ENCODE measurements at regions not wholly inside any gene's neighbourhood (a gene's known extent, or its start where the extent isn't known, plus 50 kb on each side); places are given as distances from the start of the nearest gene placed in this dataset.

GRCh38 chr3:101979033-101979432, 129.7 kb downstream of the NFKBIZ start:
- TF ChIP-seq CTCF (IDR thresholded peaks at IDR 0.05; ENCODE audit: control insufficient read depth, extremely low read depth, insufficient read depth) = no peak
- DNase-seq (ENCODE audit: low read depth) = no peak
- H3K4me3 ChIP-seq (ENCODE audit: low read depth, low read length) = no peak overlapping the region

GRCh38 chr3:101984356-101984755, 135.0 kb downstream of the NFKBIZ start:
- DNase-seq (ENCODE audit: low read depth) = no peak
- TF ChIP-seq CTCF (IDR thresholded peaks at IDR 0.05; ENCODE audit: control insufficient read depth, extremely low read depth, insufficient read depth) = no peak
- H3K4me3 ChIP-seq (ENCODE audit: low read depth, low read length) = no peak overlapping the region

- no peak overlapping the region for H3K4me3 ChIP-seq (ENCODE audit: low read depth, low read length)
- no peak for DNase-seq (ENCODE audit: low read depth)
- no peak for TF ChIP-seq CTCF (IDR thresholded peaks at IDR 0.05; ENCODE audit: control insufficient read depth, extremely low read depth, insufficient read depth)
Measured at GRCh38 chr3:101988596-101988995, 139.3 kb downstream of the NFKBIZ start.

- no peak for TF ChIP-seq CTCF (IDR thresholded peaks at IDR 0.05; ENCODE audit: control insufficient read depth, extremely low read depth, insufficient read depth)
- no peak overlapping the region for H3K4me3 ChIP-seq (ENCODE audit: low read depth, low read length)
- no peak for DNase-seq (ENCODE audit: low read depth)
Measured at GRCh38 chr3:101989578-101990200, 140.4 kb downstream of the NFKBIZ start.

GRCh38 chr3:101992863-101993262, 143.5 kb downstream of the NFKBIZ start:
- DNase-seq (ENCODE audit: low read depth) = no peak
- no peak for TF ChIP-seq CTCF (IDR thresholded peaks at IDR 0.05; ENCODE audit: control insufficient read depth, extremely low read depth, insufficient read depth)
- no peak overlapping the region for H3K4me3 ChIP-seq (ENCODE audit: low read depth, low read length)

GRCh38 chr3:101994386-101994785, 145.1 kb downstream of the NFKBIZ start:
- no peak for DNase-seq (ENCODE audit: low read depth)
- TF ChIP-seq CTCF (IDR thresholded peaks at IDR 0.05; ENCODE audit: control insufficient read depth, extremely low read depth, insufficient read depth) = no peak
- H3K4me3 ChIP-seq (ENCODE audit: low read depth, low read length) = no peak overlapping the region

- no peak for DNase-seq (ENCODE audit: low read depth)
- H3K4me3 ChIP-seq (ENCODE audit: low read depth, low read length) = no peak overlapping the region
- TF ChIP-seq CTCF (IDR thresholded peaks at IDR 0.05; ENCODE audit: control insufficient read depth, extremely low read depth, insufficient read depth) = no peak
Measured at GRCh38 chr3:101995371-101996046, 146.2 kb downstream of the NFKBIZ start.
